Stimulated activated CD4-positive, alpha-beta T cell treated with anti-CD3 and anti-CD28 coated beads, TNF-alpha, amount 100 ng/mL, for 4 hours (primary cell): ENCODE measurements at regions not wholly inside any gene's neighbourhood (a gene's known extent, or its start where the extent isn't known, plus 50 kb on each side); places are given as distances from the start of the nearest gene placed in this dataset.

ENCODE experiments used
- DNase-seq, 3 experiments: peaks; one replicate each; pipeline ENCODE4 v3.0.0-alpha.2; 2020; ENCODE audit warnings: low read depth in 3 of 3

DNA sequence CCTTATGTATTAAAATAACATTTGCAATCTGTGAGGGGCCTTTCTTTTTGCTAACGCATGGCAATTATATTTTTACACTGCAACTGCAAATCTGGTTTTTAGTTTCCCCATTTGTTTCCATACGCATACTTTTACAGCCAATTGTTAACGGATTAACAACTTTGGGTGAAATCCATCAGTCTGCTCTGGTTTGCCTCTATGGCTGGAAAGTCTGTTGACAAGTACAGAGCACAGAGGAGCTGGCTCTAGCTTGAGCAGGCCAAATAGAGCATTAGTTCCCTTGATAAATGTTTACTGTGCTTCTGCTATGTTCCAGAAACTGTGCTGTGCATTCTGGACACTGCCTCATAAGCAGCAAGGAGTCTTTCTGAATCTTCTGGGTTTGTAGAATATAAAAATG, 400.4 kb upstream of the KIF2A start:
- no peak for DNase-seq

DNA sequence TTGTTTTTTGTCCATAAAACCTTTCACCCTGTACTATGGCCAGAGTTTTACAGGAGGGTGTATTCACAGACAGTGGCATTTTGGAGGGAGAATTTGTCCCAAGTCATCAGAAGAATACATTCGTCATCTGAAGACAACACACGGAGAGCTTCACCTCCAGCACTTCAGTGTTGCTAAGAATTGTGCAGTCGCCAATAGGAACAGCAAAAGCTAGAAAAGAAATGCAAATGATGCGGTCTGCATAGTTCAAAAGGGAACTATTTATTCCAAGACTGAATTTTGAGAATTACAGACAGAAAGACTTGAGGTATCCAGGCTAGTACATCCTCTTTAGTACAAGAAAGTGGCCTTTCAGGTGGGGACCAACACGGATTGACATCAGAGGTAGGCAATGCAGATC, 399.2 kb upstream of the KIF2A start:
- DNase-seq: no peak

GRCh38 chr5:61907995-61908394, 398.0 kb upstream of the KIF2A start:
- DNase-seq: no peak

- no peak for DNase-seq
These were observed 395.2 kb upstream of the KIF2A start for GRCh38 chr5:61910771-61911170.

- no peak for DNase-seq
These were observed 393.4 kb upstream of the KIF2A start for GRCh38 chr5:61912559-61912958.

- DNase-seq: no peak
These were observed 390.4 kb upstream of the KIF2A start for GRCh38 chr5:61915646-61916045.

GRCh38 chr5:61916621-61917620, 389.1 kb upstream of the KIF2A start:
- DNase-seq: no peak

DNA sequence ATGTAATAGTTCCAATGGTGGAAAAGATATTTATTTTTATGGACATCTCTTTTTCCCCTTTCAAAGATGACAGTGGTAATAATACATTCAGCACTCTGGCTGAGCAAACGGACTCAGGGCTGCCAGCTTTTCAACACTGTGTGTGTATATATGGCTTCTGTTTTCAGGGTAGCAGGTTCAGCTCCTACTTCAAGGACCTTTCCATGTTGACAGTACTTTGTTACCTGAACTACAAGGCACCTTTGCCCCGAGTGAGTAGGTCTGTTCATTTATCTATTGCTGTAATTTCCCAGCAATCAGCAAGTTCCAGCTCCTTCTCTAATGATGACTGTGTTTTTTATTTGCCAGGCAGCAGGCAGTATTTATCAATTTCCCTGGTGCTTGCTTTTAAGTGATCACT, 387.4 kb upstream of the KIF2A start:
- no peak for DNase-seq

DNA sequence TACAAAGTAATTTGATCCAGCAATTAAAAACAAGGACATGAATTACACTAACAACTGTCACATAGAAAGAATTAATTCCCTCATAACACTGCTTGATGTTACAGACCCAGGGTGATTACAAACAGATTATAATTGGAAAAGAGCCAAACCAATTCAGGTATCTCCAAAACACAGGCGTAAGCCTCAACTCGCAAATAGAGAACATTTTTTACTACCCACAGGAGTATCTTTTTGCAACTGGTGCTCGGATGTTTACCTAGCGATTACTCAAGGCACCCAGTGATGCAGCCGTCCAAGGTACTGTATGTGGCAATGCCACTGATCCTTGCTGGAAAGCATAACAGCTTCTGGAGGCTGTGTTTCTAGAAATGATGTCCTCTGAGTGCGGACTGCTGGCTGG, 386.1 kb upstream of the KIF2A start:
- DNase-seq: no peak

- DNase-seq: no peak
These were observed 381.8 kb upstream of the KIF2A start for GRCh38 chr5:61924251-61924650.

DNA sequence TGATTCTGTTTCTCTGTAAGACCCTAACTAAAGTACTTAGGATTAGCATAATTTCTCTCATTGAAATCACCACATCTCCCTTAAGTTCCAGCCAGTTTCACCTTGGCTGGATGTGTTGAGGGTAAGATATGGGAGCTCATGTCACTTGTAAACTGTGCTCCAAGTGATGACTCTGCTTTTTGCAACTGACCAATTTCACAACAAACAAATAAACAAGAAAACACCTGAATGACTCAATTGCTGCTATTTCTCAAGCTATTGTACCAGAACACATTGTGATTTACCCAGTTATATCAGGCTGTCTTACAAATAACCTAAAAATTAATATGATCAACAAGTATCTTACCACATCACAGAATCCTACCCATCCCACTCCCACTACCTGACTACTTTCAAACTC, 379.1 kb upstream of the KIF2A start:
- no peak for DNase-seq

- DNase-seq: no peak
These were observed 374.8 kb upstream of the KIF2A start for GRCh38 chr5:61931236-61931635.

- no peak for DNase-seq
These were observed 372.0 kb upstream of the KIF2A start for GRCh38 chr5:61933787-61934626.

- DNase-seq: no peak
These were observed 364.4 kb upstream of the KIF2A start for GRCh38 chr5:61941637-61942036.

GRCh38 chr5:61942462-61943049, 363.4 kb upstream of the KIF2A start:
- DNase-seq: no peak

GRCh38 chr5:61943713-61944112, 362.3 kb upstream of the KIF2A start:
- DNase-seq: no peak

DNA sequence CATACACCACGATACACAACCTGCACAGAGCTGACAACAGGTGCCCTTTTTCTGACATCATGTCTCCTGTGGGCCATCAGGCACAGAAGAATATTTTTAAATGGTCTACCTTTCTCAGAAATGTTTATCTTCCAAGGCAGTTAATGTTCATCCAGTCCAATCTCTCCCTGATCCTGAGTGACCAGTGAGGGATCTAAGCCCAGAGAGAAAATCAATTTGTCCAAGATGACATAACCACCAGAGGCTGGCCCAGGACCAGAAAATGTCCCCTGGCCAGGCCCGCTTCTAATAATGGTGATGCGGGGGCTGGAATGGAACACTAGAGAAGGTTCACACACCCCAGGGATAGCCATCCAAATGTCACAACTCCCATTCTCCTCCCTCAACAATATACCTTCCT, 357.9 kb upstream of the KIF2A start:
- DNase-seq: no peak

- DNase-seq: no peak
These were observed 356.8 kb upstream of the KIF2A start for GRCh38 chr5:61949054-61949678.

- DNase-seq: no peak
These were observed 356.1 kb upstream of the KIF2A start for GRCh38 chr5:61949679-61950435.

- no peak for DNase-seq
These were observed 354.7 kb upstream of the KIF2A start for GRCh38 chr5:61951295-61951694.

GRCh38 chr5:61953913-61954312, 352.1 kb upstream of the KIF2A start:
- no peak for DNase-seq
